ENCODE measurements at regions not wholly inside any gene's neighbourhood (a gene's known extent, or its start where the extent isn't known, plus 50 kb on each side); places are given as distances from the start of the nearest gene placed in this dataset.

DNA sequence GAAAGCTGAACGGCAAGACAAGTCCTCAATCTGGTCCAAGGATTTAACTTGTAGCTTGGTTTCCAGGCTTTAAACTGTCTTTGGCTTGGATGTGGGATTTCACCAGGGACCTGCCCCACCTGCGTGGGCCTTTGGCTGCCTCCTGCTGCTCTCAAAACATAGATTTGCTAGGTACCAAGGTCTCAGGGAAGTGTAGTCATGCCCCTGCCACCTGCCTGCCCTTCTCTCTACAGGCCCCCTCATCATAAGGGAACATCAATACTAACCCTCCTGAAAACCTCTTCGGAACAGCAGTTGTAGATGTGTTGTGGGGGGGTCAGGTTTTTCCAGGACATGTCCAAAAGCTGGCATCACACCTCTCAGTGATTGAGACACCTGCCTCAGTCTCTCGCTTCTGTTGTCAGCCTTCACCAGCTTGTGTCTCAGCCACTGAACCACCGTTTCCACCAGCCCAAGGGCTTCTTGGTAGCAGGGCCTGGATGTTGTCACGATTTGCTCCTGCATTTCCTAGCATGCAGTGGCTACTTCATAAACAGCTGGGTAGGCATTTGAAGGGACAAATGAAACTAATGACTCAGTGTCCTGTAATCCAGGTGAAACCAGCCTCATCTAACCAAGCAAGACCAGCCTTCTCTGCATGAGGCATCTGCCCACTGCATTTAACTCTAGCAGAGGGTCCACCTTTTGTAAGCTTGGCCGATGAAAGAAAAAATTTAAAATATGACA is 141.6 kb upstream of the THBS2 start:
- TF ChIP-seq, protein P1, sequence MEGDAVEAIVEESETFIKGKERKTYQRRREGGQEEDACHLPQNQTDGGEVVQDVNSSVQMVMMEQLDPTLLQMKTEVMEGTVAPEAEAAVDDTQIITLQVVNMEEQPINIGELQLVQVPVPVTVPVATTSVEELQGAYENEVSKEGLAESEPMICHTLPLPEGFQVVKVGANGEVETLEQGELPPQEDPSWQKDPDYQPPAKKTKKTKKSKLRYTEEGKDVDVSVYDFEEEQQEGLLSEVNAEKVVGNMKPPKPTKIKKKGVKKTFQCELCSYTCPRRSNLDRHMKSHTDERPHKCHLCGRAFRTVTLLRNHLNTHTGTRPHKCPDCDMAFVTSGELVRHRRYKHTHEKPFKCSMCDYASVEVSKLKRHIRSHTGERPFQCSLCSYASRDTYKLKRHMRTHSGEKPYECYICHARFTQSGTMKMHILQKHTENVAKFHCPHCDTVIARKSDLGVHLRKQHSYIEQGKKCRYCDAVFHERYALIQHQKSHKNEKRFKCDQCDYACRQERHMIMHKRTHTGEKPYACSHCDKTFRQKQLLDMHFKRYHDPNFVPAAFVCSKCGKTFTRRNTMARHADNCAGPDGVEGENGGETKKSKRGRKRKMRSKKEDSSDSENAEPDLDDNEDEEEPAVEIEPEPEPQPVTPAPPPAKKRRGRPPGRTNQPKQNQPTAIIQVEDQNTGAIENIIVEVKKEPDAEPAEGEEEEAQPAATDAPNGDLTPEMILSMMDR (IDR thresholded peaks at IDR 0.05), result no peak
- TF ChIP-seq POLR2A (IDR thresholded peaks at IDR 0.05), result no peak
- Histone ChIP-seq H3K27me3 (no peaks in the 10 kb centered on the region), H3K4me3 (no peak overlapping the region), H3K27ac (no peak overlapping the region), H3K36me3 (no peaks in the 10 kb centered on the region), H3K9me3 (no peaks in the 10 kb centered on the region), H3K4me1 (no peaks in the 10 kb centered on the region)
- DNase-seq, result no peak

DNA sequence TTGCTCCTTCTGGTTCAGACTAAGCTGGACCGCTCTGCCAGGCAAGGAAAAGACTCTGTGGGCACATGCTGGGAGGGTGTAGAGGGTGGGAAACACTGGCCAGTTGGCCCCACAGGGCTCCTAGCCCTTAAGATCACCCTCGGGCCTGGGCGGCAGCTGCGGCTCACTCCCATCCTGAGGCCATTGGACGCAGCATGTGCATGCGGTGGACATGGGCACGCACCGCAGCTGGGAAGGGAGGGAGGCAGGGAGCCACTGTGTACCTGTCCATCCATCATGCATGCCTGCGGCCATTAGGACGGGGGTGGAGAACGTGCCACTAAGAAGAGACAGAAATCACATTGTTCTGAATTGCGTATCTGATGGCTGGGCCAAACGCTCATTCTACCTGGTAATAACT is 140.1 kb upstream of the THBS2 start:
- Histone ChIP-seq H3K9me3 (no peaks in the 10 kb centered on the region), H3K27ac (no peak overlapping the region), H3K4me1 (no peaks in the 10 kb centered on the region), H3K4me3 (no peak overlapping the region), H3K36me3 (no peaks in the 10 kb centered on the region), H3K27me3 (no peaks in the 10 kb centered on the region)
- DNase-seq, result no peak
- TF ChIP-seq, protein P1 (IDR thresholded peaks at IDR 0.05), result no peak
- TF ChIP-seq POLR2A (IDR thresholded peaks at IDR 0.05), result no peak

DNA sequence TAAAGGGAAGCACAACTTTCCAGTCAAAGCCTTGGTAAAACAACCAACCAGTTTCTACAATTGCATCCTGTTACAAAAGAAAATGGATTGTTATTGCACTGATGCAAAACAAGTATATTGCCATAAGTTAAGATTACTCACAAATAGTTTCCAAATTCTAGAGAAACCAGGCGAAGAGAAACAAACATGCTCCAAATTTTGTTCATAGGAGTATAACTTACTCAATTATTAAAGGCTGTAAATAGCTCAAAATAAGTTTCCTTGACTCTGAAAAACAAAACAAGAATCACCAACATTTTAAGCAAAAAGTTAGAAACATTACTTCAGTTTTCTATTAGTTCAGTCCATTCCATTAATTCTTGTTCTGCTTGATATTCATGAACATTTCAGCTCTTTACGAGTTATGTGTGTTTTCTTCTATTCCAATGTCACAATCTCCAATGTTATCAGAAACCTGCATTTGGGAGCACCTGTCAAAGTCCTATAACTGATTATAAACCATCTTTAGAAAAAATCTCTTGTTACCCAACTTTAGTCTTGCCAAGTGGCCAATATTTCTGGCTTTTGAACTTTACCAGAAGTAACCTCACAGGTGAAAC is 137.9 kb upstream of the THBS2 start:
- no peaks in the 10 kb centered on the region for H3K36me3 ChIP-seq
- no peak for DNase-seq

DNA sequence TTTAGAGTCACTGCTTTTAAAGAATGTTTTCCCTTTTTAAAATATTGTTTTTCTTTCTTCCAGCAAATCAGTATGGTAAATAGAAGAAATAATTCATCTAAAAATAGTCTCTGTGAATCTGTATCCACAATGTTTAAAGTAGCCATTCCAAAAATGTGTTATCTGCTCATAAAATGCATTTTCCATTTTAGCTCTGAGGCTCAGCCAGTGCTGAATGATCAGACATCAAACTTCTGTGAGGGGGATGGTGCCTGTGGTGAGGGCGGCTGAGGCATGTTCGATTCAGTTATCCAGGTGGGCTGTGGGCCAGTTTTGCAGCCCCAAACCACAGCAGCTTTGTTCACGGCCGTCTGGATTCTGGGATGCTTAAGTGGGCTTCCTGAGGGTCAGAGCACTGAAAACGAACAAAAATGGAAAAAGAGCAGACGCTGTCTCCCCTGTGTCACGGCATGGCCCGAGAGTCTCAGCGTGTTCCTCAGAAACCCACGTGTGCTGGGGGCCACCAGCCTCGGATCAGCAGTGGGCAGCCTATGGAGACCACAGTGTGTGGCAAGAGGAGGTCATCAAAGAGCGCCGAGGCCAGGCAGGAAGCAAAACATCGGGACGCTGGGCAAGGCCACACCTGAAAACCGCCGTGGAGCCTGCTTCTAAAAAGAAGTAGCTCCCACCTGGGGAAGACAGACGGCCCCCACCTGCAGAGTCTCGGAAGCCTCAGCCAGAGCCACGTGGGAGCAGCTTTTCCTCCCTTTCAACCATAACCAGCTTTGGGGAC is 134.9 kb upstream of the THBS2 start:
- no peaks in the 10 kb centered on the region for H3K36me3 ChIP-seq
- no peak overlapping the region for H3K27ac ChIP-seq
- TF ChIP-seq, protein P1 (IDR thresholded peaks at IDR 0.05), result no peak
- TF ChIP-seq POLR2A (IDR thresholded peaks at IDR 0.05), result no peak
- no peak overlapping the region for H3K4me3 ChIP-seq
- no peaks in the 10 kb centered on the region for H3K4me1 ChIP-seq
- H3K27me3 ChIP-seq, result no peaks in the 10 kb centered on the region
- no peaks in the 10 kb centered on the region for H3K9me3 ChIP-seq
- DNase-seq, result no peak

More for the DNA sequence above, 137.9 kb upstream of the THBS2 start:
- Histone ChIP-seq H3K4me3 (no peak overlapping the region), H3K4me1 (no peaks in the 10 kb centered on the region), H3K27me3 (no peaks in the 10 kb centered on the region), H3K9me3 (no peaks in the 10 kb centered on the region), H3K27ac (no peak overlapping the region)
- TF ChIP-seq POLR2A (IDR thresholded peaks at IDR 0.05), result no peak
- TF ChIP-seq, protein P1 (IDR thresholded peaks at IDR 0.05), result no peak

DNA sequence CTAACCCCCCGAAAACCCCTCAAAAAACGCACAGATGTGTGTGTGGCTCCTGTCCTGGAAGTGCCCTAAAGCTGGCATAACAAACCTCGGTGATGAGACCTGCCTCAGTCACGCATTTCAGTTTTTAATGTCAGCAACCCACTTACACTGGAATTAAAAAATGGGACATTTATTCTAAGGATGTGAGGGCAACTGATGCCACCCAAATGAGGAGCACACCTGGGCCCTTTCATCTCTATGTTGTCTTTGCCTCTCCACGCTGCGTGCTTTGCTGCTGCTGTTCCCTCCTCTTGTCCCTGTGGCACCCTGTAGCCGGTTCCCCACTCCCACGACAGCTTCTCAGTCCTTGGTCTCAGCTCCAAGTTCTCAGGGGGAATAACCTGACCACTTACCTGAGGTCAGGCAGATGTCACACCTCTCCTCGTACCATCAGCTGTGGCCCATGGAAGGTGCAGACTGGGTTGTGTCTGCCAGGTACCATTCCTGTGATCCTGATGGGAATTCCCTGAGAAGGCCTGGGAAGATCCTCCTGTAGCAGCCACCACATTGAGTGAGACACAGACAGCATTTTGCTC is 134.2 kb upstream of the THBS2 start:
- Histone ChIP-seq H3K36me3 (no peaks in the 10 kb centered on the region), H3K4me1 (no peaks in the 10 kb centered on the region), H3K4me3 (no peak overlapping the region)

More for the DNA sequence above, 134.2 kb upstream of the THBS2 start:
- no peaks in the 10 kb centered on the region for H3K27me3 ChIP-seq
- no peaks in the 10 kb centered on the region for H3K9me3 ChIP-seq
- TF ChIP-seq, protein P1 (IDR thresholded peaks at IDR 0.05), result no peak
- TF ChIP-seq POLR2A (IDR thresholded peaks at IDR 0.05), result no peak
- DNase-seq, result no peak
- H3K27ac ChIP-seq, result no peak overlapping the region

All from Peyer's patch (tissue), 4 donors.